Astrocyte (in vitro differentiated cells and primary cell): ENCODE measurements at regions not wholly inside any gene's neighbourhood (a gene's known extent, or its start where the extent isn't known, plus 50 kb on each side); places are given as distances from the start of the nearest gene placed in this dataset.

Experiments
- DNase-seq: peaks from one replicate; pipeline ENCODE4 v3.0.0-alpha.2; 2010; ENCODE audit warnings: low read depth
- FAIRE-seq: peaks from 2 replicates; lab custom pipeline; 2011; peaks lifted over from hg19 to GRCh38; lab: Jason Lieb, UNC
- H2AFZ ChIP-seq: 2 replicates; pipeline ENCODE4 v1.6.0; 2012; ENCODE audit warnings: low read depth, low read length, inconsistent platforms
- H3K27ac ChIP-seq: 2 replicates; pipeline ENCODE4 v1.5.1; 2011; ENCODE audit warnings: low read depth, low read length, inconsistent platforms
- H3K27me3 ChIP-seq: 2 replicates; pipeline ENCODE4 v1.6.0; 2011; ENCODE audit warnings: low read length, inconsistent platforms; ENCODE audit not compliant: insufficient read depth
- H3K36me3 ChIP-seq: 2 replicates; pipeline ENCODE4 v1.5.1; 2011; ENCODE audit warnings: low read length, inconsistent platforms; ENCODE audit not compliant: insufficient read depth
- H3K4me1 ChIP-seq: 2 replicates; pipeline ENCODE4 v1.5.1; 2011; ENCODE audit warnings: low read length, inconsistent platforms; ENCODE audit not compliant: insufficient read depth
- H3K4me2 ChIP-seq: 2 replicates; pipeline ENCODE4 v1.6.0; 2012; ENCODE audit warnings: low read length, inconsistent platforms
- H3K4me3 ChIP-seq: 2 replicates; pipeline ENCODE4 v1.5.1; 2011; ENCODE audit warnings: low read depth, mild to moderate bottlenecking, low read length, inconsistent platforms; ENCODE audit not compliant: insufficient read depth
- H3K79me2 ChIP-seq: 2 replicates; pipeline ENCODE4 v1.6.0; 2012; ENCODE audit warnings: mild to moderate bottlenecking, low read length, inconsistent platforms; ENCODE audit not compliant: insufficient read depth
- H3K9ac ChIP-seq: 2 replicates; pipeline ENCODE4 v1.6.0; 2012; ENCODE audit warnings: mild to moderate bottlenecking, low read length, inconsistent platforms
- H3K9me3 ChIP-seq: 2 replicates; pipeline ENCODE4 v1.5.1; 2012; ENCODE audit warnings: low read depth, mild to moderate bottlenecking, low read length, inconsistent platforms; ENCODE audit not compliant: insufficient read depth
- H4K20me1 ChIP-seq: 2 replicates; pipeline ENCODE4 v1.6.0; 2012; ENCODE audit warnings: low read length, inconsistent platforms; ENCODE audit not compliant: insufficient read depth
- H3K27ac Mint-ChIP-seq: one replicate; pipeline ENCODE4 v1.8.0; 2021; ENCODE audit warnings: mild to moderate bottlenecking, mixed read lengths; ENCODE audit not compliant: unreplicated experiment
- H3K27me3 Mint-ChIP-seq: one replicate; pipeline ENCODE4 v1.8.0; 2021; ENCODE audit warnings: low read depth, mixed read lengths; ENCODE audit not compliant: unreplicated experiment
- H3K36me3 Mint-ChIP-seq: one replicate; pipeline ENCODE4 v1.8.0; 2021; ENCODE audit warnings: low read depth, mixed read lengths; ENCODE audit not compliant: unreplicated experiment
- H3K4me1 Mint-ChIP-seq: one replicate; pipeline ENCODE4 v1.8.0; 2021; ENCODE audit warnings: low read depth, mixed read lengths; ENCODE audit not compliant: unreplicated experiment
- H3K4me3 Mint-ChIP-seq: one replicate; pipeline ENCODE4 v1.8.0; 2021; ENCODE audit warnings: mild to moderate bottlenecking, moderate library complexity, mixed read lengths; ENCODE audit not compliant: unreplicated experiment
- H3K9me3 Mint-ChIP-seq: one replicate; pipeline ENCODE4 v1.8.0; 2021; ENCODE audit warnings: mild to moderate bottlenecking, mixed read lengths; ENCODE audit not compliant: unreplicated experiment
- CTCF ChIP-seq: IDR thresholded peaks from 2 replicates; pipeline ENCODE4 v1.5.1; 2011; ENCODE audit warnings: low read depth, mild to moderate bottlenecking, inconsistent platforms, low read length, moderate library complexity; ENCODE audit not compliant: insufficient read depth
- EZH2 ChIP-seq: IDR thresholded peaks from 2 replicates; pipeline ENCODE4 v1.6.1; 2012; ENCODE audit warnings: mild to moderate bottlenecking, low read length, inconsistent platforms; ENCODE audit not compliant: insufficient read depth

GRCh38 chr3:8406479-8406878 lies 95.1 kb upstream of the LMCD1 start:
- no peaks in the 10 kb centered on the region for H3K4me1 ChIP-seq
- no peak overlapping the region for H2AFZ ChIP-seq
- no peak for DNase-seq
- peaks cover 2% of the 10 kb centered on the region for H3K27me3 Mint-ChIP-seq
- no peaks in the 10 kb centered on the region for H3K9me3 ChIP-seq
- H3K9me3 Mint-ChIP-seq, result peaks cover 6% of the 10 kb centered on the region
- H3K4me1 Mint-ChIP-seq, result no peaks in the 10 kb centered on the region
- H3K79me2 ChIP-seq, result no peaks in the 10 kb centered on the region
- no peaks in the 10 kb centered on the region for H3K36me3 ChIP-seq
- TF ChIP-seq CTCF (no peak), EZH2 (no peak)
- H3K27ac ChIP-seq, result no peak overlapping the region
- H3K27me3 ChIP-seq, result no peaks in the 10 kb centered on the region
- FAIRE-seq, result no peak
- H3K4me3 Mint-ChIP-seq, result no peak overlapping the region
- no peak overlapping the region for H3K4me3 ChIP-seq
- no peak overlapping the region for H3K9ac ChIP-seq
- H3K27ac Mint-ChIP-seq, result no peak overlapping the region
- H3K4me2 ChIP-seq, result no peak overlapping the region
- no peaks in the 10 kb centered on the region for H4K20me1 ChIP-seq
- H3K36me3 Mint-ChIP-seq, result no peaks in the 10 kb centered on the region

GRCh38 chr3:8413337-8413926 lies 88.2 kb upstream of the LMCD1 start:
- Histone ChIP-seq H3K36me3 (no peaks in the 10 kb centered on the region), H3K4me1 (no peaks in the 10 kb centered on the region), H3K4me3 (no peak overlapping the region), H3K4me2 (no peak overlapping the region), H4K20me1 (no peaks in the 10 kb centered on the region), H3K79me2 (no peaks in the 10 kb centered on the region), H3K9me3 (no peaks in the 10 kb centered on the region), H2AFZ (no peak overlapping the region), H3K9ac (no peak overlapping the region), H3K27ac (no peak overlapping the region), H3K27me3 (no peaks in the 10 kb centered on the region)
- Mint-ChIP-seq H3K4me1 (peaks cover 2% of the 10 kb centered on the region), H3K27ac (no peak overlapping the region), H3K9me3 (peaks cover 2% of the 10 kb centered on the region), H3K4me3 (no peak overlapping the region), H3K36me3 (no peaks in the 10 kb centered on the region), H3K27me3 (peaks cover 2% of the 10 kb centered on the region)
- TF ChIP-seq EZH2 (no peak), CTCF (no peak)
- no peak for DNase-seq
- no peak for FAIRE-seq

- Histone ChIP-seq H2AFZ (no peak overlapping the region), H3K36me3 (no peaks in the 10 kb centered on the region), H3K9me3 (no peaks in the 10 kb centered on the region), H3K4me2 (peak overlapping the region; percentile 26), H3K4me1 (peaks cover 5% of the 10 kb centered on the region), H3K27ac (no peak overlapping the region), H3K9ac (no peak overlapping the region), H3K27me3 (no peaks in the 10 kb centered on the region), H4K20me1 (no peaks in the 10 kb centered on the region), H3K79me2 (no peaks in the 10 kb centered on the region), H3K4me3 (no peak overlapping the region)
- Mint-ChIP-seq H3K27ac (no peak overlapping the region), H3K4me1 (peaks cover 11% of the 10 kb centered on the region), H3K27me3 (no peaks in the 10 kb centered on the region), H3K9me3 (peaks cover 2% of the 10 kb centered on the region), H3K36me3 (no peaks in the 10 kb centered on the region), H3K4me3 (no peak overlapping the region)
- no peak for TF ChIP-seq EZH2
- no peak for TF ChIP-seq CTCF
- FAIRE-seq (no peak), DNase-seq (no peak)
Observed at GRCh38 chr3:8416965-8417364, 84.7 kb upstream of the LMCD1 start.
